ENCODE measurements at regions not wholly inside any gene's neighbourhood (a gene's known extent, or its start where the extent isn't known, plus 50 kb on each side); places are given as distances from the start of the nearest gene placed in this dataset.

GRCh38 chr13:84867246-84867645 is 932.0 kb downstream of the SLITRK6 start:
- Histone ChIP-seq H3K4me3 (no peak overlapping the region), H3K27ac (no peak overlapping the region), H3K4me1 (no peaks in the 10 kb centered on the region), H3K36me3 (no peaks in the 10 kb centered on the region), H3K9me3 (no peaks in the 10 kb centered on the region), H3K27me3 (no peaks in the 10 kb centered on the region)
- intact Hi-C loops (cut with DNase I), result no loop called here
- TF ChIP-seq POLR2A (IDR thresholded peaks at IDR 0.05), result no peak
- TF ChIP-seq, protein P1, sequence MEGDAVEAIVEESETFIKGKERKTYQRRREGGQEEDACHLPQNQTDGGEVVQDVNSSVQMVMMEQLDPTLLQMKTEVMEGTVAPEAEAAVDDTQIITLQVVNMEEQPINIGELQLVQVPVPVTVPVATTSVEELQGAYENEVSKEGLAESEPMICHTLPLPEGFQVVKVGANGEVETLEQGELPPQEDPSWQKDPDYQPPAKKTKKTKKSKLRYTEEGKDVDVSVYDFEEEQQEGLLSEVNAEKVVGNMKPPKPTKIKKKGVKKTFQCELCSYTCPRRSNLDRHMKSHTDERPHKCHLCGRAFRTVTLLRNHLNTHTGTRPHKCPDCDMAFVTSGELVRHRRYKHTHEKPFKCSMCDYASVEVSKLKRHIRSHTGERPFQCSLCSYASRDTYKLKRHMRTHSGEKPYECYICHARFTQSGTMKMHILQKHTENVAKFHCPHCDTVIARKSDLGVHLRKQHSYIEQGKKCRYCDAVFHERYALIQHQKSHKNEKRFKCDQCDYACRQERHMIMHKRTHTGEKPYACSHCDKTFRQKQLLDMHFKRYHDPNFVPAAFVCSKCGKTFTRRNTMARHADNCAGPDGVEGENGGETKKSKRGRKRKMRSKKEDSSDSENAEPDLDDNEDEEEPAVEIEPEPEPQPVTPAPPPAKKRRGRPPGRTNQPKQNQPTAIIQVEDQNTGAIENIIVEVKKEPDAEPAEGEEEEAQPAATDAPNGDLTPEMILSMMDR (IDR thresholded peaks at IDR 0.05), result no peak
- no peak for DNase-seq

DNA sequence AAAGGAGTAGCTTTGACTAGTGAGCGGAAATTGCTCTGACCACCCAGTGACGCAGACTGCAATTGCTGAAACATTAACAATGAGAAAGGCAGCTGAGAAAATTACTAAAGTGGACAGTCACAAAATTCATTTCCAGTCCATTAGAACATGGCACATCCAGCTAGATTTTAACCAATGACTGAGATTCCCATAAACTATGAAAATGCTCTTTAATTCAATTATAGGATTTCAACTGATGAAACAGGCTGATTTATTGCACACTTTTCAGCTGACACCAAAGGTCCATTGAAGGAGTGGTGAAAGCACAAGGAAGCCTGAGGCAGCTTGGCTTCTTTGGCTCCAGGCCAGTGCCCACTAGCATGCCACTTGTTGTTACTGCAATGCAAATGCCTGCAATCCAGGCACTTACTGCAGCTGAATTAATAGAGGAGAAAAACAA is 933.4 kb downstream of the SLITRK6 start:
- no peaks in the 10 kb centered on the region for H3K9me3 ChIP-seq
- no peak for TF ChIP-seq POLR2A (IDR thresholded peaks at IDR 0.05)
- TF ChIP-seq, protein P1 (IDR thresholded peaks at IDR 0.05), result no peak

GRCh38 chr13:84864341-84864740 is 934.9 kb downstream of the SLITRK6 start:
- Histone ChIP-seq H3K36me3 (no peaks in the 10 kb centered on the region), H3K27me3 (no peaks in the 10 kb centered on the region), H3K4me1 (no peaks in the 10 kb centered on the region), H3K27ac (no peak overlapping the region), H3K4me3 (no peak overlapping the region), H3K9me3 (no peaks in the 10 kb centered on the region)
- DNase-seq, result no peak
- TF ChIP-seq POLR2A (IDR thresholded peaks at IDR 0.05), result no peak
- TF ChIP-seq, protein P1 (IDR thresholded peaks at IDR 0.05), result no peak
- intact Hi-C loops (cut with DNase I), result no loop called here
- 53 to 57% methylated on average over 2 of the region's 2 CpGs for WGBS, 2 donors

More for the DNA sequence above, 933.4 kb downstream of the SLITRK6 start:
- no peaks in the 10 kb centered on the region for H3K36me3 ChIP-seq
- no peaks in the 10 kb centered on the region for H3K4me1 ChIP-seq
- WGBS, 2 donors, result 66 to 91% methylated on average over 2 of the region's 2 CpGs
- intact Hi-C loops (cut with DNase I), result no loop called here
- H3K27ac ChIP-seq, result no peak overlapping the region
- DNase-seq, result no peak
- H3K27me3 ChIP-seq, result no peaks in the 10 kb centered on the region
- H3K4me3 ChIP-seq, result no peak overlapping the region

DNA sequence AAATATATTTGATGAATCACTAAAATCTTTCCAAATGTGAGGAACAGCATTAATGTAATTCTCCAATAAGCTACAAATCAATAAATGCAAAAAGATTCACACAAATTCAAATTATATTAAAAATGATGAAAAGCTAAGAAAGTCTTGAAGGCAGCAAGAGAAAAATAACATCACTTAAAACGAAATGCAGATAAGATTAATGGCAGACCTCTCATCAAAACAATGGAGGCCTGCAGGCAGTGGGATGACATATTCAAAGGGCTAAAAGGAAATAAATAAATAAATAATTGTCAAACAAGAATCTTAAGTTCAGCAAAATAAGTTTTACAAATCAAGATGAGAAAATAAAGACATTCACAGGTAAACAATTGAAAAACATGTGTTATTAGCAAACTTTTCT is 952.1 kb downstream of the SLITRK6 start:
- WGBS, 2 donors, result 41 to 42% methylated on average over 1 of the region's 1 CpG
- no peak overlapping the region for H3K4me3 ChIP-seq
- intact Hi-C loops (cut with DNase I), result no loop called here

GRCh38 chr13:84845907-84846619 is 953.2 kb downstream of the SLITRK6 start:
- WGBS, 2 donors, result 27 to 39% methylated on average over 4 of the region's 4 CpGs
- no peaks in the 10 kb centered on the region for H3K27me3 ChIP-seq
- intact Hi-C loops (cut with DNase I), result no loop called here
- no peaks in the 10 kb centered on the region for H3K4me1 ChIP-seq
- H3K9me3 ChIP-seq, result no peaks in the 10 kb centered on the region
- no peak overlapping the region for H3K27ac ChIP-seq
- no peaks in the 10 kb centered on the region for H3K36me3 ChIP-seq
- TF ChIP-seq, protein P1 (IDR thresholded peaks at IDR 0.05), result no peak
- no peak for TF ChIP-seq POLR2A (IDR thresholded peaks at IDR 0.05)
- DNase-seq, result no peak
- H3K4me3 ChIP-seq, result no peak overlapping the region

More for the DNA sequence above, 952.1 kb downstream of the SLITRK6 start:
- no peaks in the 10 kb centered on the region for H3K36me3 ChIP-seq
- no peaks in the 10 kb centered on the region for H3K27me3 ChIP-seq
- H3K27ac ChIP-seq, result no peak overlapping the region
- H3K9me3 ChIP-seq, result no peaks in the 10 kb centered on the region
- TF ChIP-seq, protein P1 (IDR thresholded peaks at IDR 0.05), result no peak
- no peak for TF ChIP-seq POLR2A (IDR thresholded peaks at IDR 0.05)
- DNase-seq, result no peak
- H3K4me1 ChIP-seq, result no peaks in the 10 kb centered on the region

All from esophagus squamous epithelium (tissue), 5 donors.